ENCODE measurements at regions not wholly inside any gene's neighbourhood (a gene's known extent, or its start where the extent isn't known, plus 50 kb on each side); places are given as distances from the start of the nearest gene placed in this dataset.

- no peak for TF ChIP-seq RAD21 (IDR thresholded peaks at IDR 0.05)
- TF ChIP-seq MAX (IDR thresholded peaks at IDR 0.05): no peak
- TF ChIP-seq TAF1 (conservative IDR thresholded peaks at IDR 0.05): no peak
- no peak for TF ChIP-seq CTCF (IDR thresholded peaks at IDR 0.05; ENCODE audit: low read depth, low read length, missing input control)
- no peak for TF ChIP-seq SP1 (IDR thresholded peaks at IDR 0.05)
These were observed 273.9 kb downstream of the BTG1 start for GRCh38 chr12:91871751-91872150.

All from liver (tissue), 3 donors.